AG08395 (cell line): ENCODE measurements at regions not wholly inside any gene's neighbourhood (a gene's known extent, or its start where the extent isn't known, plus 50 kb on each side); places are given as distances from the start of the nearest gene placed in this dataset.

Experiments
- DNase-seq: peaks from one replicate; pipeline ENCODE4 v3.0.0; 2012; ENCODE audit warnings: mixed read lengths, low spot score

DNA sequence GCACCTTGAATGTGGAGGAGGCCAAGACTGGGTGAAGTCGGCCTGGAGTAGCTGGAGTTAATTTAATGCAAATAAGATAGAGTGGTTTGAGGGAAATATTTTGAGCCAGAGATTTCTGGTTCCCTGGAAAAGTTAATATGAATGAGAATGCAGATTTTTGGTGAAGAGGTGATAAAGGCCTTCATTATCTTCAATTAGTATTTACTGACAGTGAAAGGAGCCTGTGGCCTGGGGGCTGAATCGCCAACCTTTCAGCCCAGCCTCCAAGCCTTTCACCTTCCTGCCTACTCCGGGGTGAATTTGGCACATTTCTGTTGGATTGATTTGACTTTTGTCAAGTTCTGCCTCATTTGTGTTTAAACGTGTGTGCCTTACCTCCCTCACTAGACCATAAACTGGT, 147.8 kb downstream of the SOX2 start:
- DNase-seq = no peak

DNA sequence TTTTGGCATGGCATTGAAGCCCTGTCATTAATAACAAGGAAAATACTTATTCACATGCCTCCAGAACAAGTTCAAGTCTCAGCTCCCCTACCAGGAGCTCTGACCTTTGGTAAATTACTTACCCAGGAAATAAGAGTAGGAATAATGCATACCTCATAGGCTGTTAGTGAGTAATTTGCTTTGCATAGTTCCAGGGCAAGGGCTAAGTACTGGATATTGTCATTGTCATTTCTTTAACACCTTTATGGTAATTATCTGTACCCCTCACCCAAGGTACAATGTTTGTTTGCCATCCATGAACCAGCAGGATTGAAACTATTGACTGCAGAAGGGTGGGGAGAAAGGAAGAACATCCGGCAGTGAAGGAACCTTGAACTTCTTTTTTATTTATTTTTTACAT, 148.5 kb downstream of the SOX2 start:
- DNase-seq = no peak

DNA sequence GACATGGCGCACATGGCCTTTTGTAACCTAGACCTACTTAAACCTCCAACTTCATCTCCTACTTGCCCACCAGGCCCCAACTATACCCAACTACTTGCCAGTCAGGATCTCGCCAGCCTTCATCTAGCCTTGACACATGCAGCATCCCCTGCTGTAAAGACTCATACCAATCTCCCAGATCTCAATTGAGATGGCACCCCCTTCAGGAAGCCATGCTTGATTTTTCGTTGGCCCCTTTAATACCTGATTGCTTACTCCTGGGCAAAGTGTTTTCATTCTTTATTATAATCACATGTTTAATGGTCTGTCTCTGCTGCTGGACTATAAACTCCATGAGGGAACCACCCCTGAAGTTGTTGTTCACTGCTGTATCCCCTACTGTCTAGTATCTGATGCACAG, 150.8 kb downstream of the SOX2 start:
- no peak for DNase-seq

DNA sequence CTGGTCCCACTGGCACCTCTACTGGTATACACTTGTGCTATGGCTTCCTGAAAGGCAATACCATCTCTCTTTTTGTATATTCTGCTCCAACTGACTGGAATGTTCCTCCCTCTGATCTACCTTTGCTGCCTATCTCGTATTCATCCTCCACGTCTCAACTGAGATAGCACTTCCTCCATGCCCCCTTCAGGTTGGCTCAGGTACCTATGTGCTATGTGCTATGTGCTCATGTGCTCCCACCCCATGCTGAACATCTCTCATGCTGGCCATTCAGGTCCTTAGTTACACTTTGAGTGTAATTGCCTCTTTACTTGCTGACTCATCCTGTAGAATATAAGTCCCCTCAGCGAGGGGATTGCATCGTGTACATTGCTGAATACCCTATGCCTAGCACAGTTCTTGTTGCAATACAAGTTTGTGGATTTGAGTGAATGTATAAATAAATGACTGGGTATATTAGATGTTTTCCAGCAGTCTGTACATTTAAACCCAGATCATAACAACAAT, 156.9 kb downstream of the SOX2 start:
- no peak for DNase-seq

DNA sequence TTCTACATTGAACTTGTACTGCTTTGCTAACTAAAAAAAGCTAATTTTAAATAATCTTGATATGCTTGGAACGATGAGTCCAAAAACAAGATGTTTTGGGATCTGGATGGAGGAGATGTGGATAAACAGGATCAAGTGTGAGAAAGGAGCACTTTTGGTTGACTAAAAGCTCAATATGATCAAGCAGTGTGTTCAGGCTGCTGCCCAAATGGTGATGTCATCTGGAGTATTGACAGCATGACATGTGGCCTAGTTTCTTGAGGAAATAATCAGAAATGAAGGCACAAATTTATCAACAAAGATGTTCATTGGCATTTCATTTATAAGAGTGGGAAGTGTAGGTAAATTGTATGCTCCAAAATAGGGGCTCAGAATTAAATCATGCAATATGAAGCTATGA, 161.2 kb downstream of the SOX2 start:
- DNase-seq = no peak

DNA sequence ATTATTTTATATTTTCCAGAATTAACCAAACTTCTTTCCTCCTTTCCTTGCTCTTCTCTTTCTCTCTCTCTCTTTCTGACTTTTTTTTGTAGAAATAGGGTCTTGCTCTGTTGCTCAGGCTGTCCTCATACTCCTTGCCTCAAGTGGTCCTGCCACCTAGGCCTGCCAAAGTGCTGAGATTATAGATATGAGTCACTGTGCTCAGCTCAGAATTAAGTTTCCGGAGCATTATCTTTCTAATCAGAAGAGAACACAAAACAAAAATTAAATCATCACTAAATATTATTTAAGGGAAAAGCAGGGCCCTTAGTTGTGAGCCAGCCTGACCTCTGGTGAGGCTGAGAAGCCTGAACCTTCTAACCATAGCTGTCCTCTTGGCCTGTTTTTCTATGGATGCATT, 168.2 kb downstream of the SOX2 start:
- DNase-seq = no peak

DNA sequence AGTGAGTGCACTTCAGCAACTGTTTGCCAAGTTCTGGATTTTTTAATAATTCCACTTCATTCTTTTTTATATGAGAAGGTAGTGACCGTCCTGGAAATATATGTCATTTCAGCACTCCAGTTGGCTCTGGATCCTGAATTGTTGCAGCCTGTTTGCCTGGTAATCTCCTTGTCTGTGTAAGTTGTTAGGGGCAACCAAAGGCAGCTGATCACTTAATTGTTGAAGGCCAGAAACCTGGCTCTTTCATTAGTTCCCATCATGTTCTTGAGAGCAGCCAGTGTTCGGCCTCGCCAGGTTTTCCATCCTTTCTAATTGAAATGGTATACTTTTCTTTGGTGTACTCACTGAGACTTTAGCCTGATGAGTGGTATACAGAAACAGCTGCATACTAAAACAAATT, 168.6 kb downstream of the SOX2 start:
- no peak for DNase-seq

DNA sequence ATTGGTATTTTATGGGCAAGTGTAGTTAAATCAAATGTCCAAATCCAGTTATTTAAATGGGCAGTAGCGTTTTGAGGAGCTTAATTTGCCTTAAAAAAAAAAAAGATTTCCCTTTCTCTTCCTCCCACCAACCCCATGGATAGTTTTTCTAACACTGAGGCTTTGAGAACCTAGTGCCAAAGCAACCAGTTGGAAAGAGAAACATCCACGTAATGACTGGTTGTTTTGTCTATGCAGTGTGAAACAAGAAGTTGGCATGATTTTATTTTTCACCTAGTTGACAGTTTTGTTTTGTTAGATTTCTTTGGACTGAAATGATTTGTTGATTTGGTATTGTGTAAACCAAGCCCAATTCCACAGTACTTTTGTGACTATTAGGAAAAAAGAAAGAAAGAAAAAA, 170.0 kb downstream of the SOX2 start:
- no peak for DNase-seq

DNA sequence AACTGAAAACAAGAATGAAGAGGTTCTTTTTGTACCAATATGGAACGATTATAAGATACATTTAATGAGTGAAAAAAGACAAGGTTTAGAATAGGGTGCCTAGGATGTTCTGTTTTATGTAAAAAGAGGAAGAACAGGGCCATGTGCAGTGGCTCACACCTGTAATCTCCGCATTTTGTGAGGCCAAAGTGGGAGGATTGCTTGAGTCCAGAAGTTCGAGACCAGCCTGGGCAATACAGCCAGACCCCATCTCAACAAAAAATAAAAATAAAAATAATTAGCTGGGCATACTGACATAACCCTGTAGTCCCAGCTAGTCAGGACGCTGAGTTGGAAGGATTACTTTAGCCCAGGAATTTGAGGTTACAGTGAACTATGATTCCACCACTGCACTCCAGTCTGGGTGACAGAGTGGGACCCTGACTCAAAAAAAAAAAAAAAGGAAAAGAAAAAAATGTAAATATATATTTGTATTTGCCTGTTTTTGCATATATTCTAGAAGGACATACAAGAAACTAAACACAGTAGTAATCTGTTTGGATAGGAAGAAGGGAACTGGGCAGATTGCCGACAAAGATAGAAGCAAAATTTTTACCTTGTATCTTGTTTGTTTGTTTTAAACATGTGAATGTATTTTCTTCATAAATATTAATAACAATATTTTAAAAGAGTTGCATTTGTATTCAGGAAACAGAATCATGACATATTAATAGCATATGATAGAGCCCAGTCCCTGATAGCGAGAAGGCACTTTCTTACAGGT, 174.3 kb downstream of the SOX2 start:
- no peak for DNase-seq

DNA sequence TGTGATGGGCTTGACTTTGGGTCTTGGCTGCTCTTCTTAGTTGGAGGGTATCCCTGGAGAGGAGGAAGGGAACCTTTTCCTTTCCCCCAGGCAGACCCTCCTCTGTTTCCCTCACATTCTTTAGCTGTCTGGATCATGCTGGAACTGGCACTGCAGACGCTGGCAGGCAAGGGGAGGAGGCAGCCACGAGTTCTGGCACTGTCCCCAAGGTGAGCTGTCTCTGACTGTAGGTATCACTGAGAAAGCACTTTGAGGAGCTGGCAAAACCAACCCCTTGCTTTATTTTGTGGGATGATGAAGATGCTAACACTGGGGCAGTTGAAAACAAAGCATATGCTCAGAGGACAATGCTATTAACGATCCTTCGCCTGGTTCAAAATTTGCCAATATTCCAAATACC, 175.0 kb downstream of the SOX2 start:
- no peak for DNase-seq

DNA sequence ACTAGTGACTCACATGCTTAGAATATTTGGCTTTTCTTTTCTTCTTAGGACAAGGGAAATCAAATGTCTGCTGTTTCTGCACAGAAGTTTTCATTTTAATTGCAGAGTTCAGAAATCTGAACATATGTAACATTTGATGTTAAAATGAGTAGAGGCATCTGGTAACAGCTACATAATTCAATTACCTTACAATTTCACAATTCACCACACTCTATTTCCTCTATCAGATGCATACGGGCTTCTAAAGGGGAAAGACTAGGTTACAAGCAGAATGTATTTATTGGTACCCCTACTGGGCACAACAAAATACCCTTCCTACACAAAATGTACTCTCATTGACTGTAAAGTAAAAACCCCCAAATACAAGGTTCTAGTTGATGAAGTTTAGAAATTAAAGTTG, 176.0 kb downstream of the SOX2 start:
- no peak for DNase-seq

DNA sequence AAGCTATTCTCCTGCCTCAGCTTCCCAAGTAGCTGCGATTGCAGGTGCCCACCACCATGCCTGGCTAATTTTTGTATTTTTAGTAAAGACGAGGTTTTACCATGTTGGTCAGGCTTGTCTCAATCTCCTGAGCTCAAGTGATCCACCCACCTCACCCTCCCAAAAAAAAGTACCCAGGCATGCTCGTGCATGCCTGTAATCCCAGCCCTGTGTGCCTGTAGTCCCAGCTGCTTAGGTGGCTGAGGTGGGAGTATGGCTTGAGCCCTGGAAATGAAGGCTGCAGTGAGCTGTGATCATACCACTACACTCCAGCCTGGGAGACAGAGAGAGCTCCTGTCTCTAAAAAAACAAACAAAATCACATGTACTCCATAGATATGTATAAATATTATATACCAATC, 176.5 kb downstream of the SOX2 start:
- no peak for DNase-seq

DNA sequence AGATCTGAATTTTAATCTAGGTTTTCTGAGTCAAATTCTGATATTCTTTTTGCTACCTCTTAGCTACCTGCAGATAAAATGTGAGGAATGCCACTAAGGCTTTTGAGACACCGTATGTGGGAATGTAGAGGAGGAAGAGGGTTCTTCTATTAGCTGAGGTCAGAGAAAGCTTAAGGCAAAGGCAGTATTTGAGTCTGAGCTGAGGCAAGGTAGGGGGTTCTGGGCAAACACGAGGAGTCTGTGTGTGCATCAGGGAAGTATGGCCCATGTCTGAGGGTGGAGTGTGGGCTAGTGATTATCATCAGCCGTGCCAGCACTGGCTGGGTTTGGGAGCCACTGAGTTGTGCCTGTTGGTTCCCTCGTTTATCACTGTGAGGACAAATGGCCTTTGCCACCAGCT, 181.1 kb downstream of the SOX2 start:
- no peak for DNase-seq

DNA sequence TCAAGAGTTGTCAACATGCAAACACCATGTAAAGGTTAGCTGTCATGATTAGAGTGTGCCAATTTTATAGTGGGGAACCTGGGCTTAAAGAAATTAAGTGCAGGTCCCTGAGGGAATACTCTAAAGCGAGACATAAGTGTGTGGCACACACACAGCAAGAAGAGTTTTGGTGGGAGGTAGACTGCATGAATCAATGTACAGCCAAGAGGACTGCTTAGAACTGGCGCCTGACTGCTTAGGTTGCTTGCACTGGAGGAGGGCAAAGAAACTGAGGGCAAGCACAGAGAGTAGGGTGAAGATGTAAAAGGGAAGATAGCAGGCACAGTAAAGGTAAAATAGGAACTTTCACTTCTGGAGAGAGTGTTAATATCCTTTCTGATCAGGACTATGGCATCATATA, 184.9 kb downstream of the SOX2 start:
- DNase-seq = no peak

DNA sequence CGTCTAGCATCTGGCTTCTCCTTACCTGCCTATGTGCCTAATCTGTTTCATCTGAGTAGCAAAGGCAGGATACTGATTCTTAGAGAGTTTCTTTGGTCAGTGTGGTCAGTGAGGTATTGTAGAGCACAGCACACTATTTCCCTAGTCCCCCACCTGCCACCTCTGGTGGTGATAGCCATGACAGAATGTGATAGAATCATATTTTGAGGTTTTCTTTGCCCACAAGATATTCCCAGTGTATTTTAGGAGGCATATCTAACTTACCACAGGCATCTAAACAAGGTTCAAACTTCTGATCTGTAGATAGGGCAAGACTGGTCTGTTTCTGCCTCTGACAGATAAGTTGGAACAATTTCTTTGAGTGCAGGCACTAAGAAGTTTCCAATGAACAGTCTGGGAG, 188.0 kb downstream of the SOX2 start:
- no peak for DNase-seq

DNA sequence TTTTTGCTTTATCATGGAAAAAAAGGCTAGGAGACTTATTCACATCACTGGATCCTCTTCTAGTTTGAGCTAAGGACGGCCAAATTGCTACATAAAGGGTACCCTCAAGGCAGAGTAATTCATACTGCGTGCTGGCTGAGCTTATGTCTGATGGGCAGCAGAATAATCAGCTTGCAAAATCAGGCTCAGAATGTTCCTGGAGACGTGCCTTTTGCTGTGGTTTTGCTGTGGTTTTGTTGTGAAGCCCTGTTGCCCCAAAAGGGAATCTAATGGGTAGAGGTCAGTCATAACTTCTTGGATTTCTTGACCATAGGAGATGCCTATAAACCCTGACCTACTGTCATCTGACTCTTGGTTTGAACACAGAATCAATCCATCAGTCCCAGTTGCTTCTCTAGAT, 189.9 kb downstream of the SOX2 start:
- no peak for DNase-seq

DNA sequence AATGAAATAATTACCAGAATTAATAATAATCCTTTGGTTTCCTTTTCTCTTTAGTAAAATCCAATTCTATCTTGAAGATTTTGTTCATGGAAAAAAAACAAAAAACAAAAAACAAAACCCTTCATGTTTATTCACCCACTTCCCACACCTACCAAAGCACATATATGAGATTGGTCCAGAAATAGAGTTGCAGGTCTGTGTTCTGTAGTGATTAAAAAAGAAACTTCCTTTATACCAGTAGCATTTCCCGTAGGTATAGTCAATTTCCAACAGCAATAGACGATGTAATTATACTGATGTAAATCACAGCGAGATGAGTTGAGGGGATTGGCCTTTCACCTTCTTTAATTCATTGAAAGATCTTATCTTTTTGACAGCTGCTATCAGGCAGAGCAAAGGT, 194.6 kb downstream of the SOX2 start:
- no peak for DNase-seq

DNA sequence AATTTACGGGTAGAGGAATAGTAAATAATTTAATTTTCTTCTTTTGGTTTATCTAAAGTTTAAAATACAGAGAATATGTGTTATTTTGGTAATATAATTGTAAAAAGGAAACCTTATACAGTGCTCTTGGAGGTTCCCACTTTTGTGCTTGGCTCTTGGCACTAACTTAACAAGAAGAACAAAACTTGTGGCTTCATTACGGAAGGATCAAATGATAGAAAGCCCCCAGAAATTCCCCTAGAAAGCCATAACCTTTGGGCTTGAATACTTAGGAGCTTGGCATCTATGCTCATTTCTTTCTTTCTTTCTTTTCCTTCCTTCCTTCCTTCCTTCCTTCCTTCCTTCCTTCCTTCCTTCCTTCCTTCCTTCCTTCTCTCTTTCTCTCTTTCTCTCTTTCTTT, 197.5 kb downstream of the SOX2 start:
- no peak for DNase-seq

DNA sequence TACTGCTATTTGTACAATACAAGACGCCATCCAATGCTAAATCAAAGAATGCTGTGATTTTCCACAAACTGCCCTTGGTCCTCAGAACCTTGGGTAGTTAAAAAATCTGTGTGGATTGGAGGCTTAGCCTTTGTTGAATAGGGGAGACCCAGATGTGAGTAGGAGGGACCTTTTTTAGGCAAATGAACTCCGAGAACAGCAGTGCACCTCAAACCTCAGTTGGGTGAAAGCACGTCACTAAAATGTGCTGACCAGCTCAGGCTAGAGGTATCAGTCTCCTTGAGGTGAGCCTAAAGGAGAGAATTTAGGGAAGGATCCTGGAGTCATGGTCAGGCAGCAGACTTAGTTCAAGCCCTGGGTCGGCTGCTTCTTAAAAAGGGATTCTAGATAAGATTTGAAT, 200.7 kb downstream of the SOX2 start:
- no peak for DNase-seq

DNA sequence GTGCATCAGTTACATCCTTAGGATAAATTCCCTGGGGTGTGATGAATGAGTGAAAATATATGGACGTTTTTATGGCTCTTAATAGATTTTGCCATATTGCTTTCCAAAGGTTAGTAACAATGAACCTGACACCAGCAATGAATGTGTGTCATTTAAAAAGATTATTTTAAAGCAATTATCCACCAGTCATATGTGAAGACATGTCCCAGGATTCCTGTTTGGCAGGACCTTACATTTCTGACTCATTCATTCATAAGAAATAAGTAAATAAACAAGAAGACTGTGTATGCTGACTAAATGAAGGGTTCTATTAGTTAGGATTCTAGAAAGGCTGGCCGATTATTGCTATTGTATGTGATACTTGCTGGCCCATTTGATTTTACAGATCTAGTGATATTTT, 201.5 kb downstream of the SOX2 start:
- DNase-seq = no peak

DNA sequence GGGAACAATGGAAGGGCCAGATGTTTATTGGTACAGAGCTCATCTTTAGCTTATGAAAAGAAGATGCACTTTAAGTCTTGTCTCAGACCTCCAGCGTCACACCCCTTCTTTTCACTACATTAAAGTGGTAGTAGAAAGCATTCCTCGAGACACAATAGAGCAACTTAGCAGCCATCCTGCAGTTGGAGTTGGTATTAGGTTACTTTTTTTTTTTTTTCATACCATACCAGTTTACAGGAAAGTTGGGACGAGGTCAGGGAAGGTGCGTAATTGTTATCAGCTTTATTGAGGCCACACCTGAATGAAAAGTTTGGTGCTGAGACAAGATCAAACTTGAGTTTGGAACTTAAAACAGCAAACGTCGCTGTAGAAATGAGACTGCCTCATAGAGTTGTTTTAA, 203.8 kb downstream of the SOX2 start:
- DNase-seq = no peak

DNA sequence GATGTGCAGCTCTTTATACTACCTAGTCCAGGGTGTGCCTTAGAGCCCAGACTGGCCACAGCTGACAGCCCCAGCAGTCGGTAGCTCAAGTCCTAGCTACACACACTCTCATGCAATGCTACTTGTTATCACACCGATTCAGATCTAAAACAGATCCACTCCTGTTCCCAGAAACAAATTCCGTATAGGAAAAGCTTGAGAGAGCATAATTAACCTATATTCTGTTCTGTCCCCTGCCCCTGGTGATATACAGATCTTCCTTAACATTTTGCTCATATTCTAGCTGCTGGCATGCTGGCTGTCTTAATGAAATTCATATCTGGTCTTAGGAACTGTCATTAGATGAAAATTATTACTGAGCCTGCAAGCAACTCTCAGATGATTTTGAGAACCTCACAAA, 204.3 kb downstream of the SOX2 start:
- no peak for DNase-seq

DNA sequence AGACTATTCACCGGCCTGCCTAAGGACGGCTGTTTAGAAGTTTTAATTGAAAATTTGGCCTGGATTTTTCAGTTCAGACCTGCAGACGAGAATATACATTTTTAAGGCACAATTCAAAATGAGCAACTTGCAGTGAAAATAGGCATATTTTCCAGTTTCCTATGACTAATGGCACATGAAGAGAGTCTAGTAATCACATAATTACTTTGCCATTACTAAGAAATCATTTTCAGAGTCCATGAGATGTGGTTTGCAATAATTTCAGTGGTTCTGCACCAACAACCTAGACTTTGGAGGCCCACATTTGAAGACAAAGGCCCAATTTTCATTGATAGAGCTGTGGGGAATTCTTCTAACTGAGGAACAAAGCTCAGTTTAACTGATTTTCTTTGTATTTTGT, 205.3 kb downstream of the SOX2 start:
- DNase-seq = no peak

DNA sequence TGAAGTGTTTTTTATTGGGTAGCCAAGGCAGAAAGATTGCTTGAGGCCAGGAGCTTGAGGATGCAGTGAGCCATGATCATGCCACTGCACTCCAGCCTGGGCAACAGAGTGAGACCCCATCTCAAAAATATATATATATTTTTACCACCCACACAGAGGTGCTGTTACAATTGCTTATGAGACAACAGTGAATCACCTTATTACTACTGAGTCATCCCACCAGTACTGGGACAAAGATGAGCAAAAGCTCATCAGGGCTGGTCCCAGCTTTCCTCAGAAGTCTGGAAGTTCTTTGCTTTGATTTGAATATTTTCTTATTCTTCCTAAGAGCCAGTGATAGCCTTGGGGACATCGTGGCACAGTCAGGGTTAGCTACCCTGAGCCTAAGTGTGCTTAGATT, 207.7 kb downstream of the SOX2 start:
- no peak for DNase-seq

DNA sequence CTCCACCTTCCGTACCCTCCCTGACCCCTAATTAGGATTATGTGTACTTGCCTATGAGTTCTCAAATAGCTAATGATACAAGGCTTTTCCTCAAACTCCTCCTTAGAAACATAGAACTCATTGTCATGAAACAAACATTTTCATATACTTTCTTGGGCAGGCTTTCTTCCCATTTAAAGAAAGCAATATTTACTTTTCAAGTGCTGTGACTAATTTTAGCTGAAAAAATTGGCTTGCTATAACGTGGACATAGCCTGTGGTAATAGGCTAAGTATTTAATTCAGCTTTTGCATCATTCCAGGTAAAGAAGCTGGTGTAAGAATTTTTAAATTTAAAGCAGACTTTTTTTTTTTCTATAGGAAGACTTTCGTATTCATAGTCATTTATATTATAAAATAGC, 208.7 kb downstream of the SOX2 start:
- no peak for DNase-seq
